ENCODE measurements at regions not wholly inside any gene's neighbourhood (a gene's known extent, or its start where the extent isn't known, plus 50 kb on each side); places are given as distances from the start of the nearest gene placed in this dataset.

DNA sequence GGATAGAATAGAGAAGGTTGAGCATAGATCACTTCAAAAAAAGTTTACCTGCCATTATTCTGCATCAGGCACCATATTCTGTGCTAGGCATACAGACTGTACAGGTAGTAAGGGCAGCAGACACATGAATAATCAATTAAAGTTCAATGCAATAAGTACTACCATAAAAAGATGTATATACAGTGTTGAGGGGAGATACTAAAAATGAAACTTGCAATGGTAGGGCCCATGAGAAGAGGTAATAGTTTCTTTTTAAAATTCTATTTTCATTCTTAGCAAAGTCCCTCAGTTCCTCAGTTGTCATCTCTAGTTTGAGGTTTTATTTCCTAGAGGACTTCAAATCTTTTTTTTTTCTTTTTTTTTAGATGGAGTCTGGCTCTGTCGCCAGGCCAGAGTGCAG, 819.9 kb downstream of the FAM181B start:
- TF ChIP-seq, protein P1, sequence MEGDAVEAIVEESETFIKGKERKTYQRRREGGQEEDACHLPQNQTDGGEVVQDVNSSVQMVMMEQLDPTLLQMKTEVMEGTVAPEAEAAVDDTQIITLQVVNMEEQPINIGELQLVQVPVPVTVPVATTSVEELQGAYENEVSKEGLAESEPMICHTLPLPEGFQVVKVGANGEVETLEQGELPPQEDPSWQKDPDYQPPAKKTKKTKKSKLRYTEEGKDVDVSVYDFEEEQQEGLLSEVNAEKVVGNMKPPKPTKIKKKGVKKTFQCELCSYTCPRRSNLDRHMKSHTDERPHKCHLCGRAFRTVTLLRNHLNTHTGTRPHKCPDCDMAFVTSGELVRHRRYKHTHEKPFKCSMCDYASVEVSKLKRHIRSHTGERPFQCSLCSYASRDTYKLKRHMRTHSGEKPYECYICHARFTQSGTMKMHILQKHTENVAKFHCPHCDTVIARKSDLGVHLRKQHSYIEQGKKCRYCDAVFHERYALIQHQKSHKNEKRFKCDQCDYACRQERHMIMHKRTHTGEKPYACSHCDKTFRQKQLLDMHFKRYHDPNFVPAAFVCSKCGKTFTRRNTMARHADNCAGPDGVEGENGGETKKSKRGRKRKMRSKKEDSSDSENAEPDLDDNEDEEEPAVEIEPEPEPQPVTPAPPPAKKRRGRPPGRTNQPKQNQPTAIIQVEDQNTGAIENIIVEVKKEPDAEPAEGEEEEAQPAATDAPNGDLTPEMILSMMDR (conservative IDR thresholded peaks at IDR 0.05; ENCODE audit: low read length): no peak
- TF ChIP-seq EZH2phosphoT487 (IDR thresholded peaks at IDR 0.05; ENCODE audit: borderline replicate concordance, low read depth, low read length): no peak
